Smooth muscle cell (in vitro differentiated cells): ENCODE measurements at regions not wholly inside any gene's neighbourhood (a gene's known extent, or its start where the extent isn't known, plus 50 kb on each side); places are given as distances from the start of the nearest gene placed in this dataset.

Source experiments
- DNase-seq: peaks from one replicate; lab custom pipeline; 2025; ENCODE audit not compliant: unreplicated experiment; lab: John Stamatoyannopoulos, UW
- H2AFZ ChIP-seq: fragments of 200-600 bp; sonication (generic); 2 replicates; pipeline ENCODE4 v1.6.0; 2016; ENCODE audit warnings: antibody characterized with exemption, low read depth, mild to moderate bottlenecking
- H3F3A ChIP-seq: fragments of 200-600 bp; sonication (generic); 2 replicates; pipeline ENCODE4 v1.6.0; 2017; ENCODE audit warnings: antibody characterized with exemption, low read depth
- H3K27ac ChIP-seq: fragments of 200-600 bp; sonication (generic); 2 replicates; pipeline ENCODE4 v1.5.1; 2016; ENCODE audit warnings: low read depth, mild to moderate bottlenecking
- H3K27me3 ChIP-seq: fragments of 200-600 bp; sonication (generic); 2 replicates; pipeline ENCODE4 v1.6.1; 2016; ENCODE audit warnings: low read depth, mild to moderate bottlenecking
- H3K36me3 ChIP-seq: fragments of 200-600 bp; sonication (generic); 2 replicates; pipeline ENCODE4 v1.5.1; 2016; ENCODE audit warnings: low read depth
- H3K4me1 ChIP-seq: fragments of 200-600 bp; sonication (generic); 2 replicates; pipeline ENCODE4 v1.5.1; 2016; ENCODE audit warnings: low read depth
- H3K4me2 ChIP-seq: fragments of 200-600 bp; sonication (generic); 2 replicates; pipeline ENCODE4 v1.6.0; 2016; ENCODE audit warnings: mild to moderate bottlenecking
- H3K4me3 ChIP-seq: fragments of 200-600 bp; sonication (generic); 2 replicates; pipeline ENCODE4 v1.5.1; 2016; ENCODE audit warnings: mild to moderate bottlenecking
- H3K79me2 ChIP-seq: fragments of 200-600 bp; sonication (generic); 2 replicates; pipeline ENCODE4 v1.6.0; 2016; ENCODE audit warnings: low read depth, mild to moderate bottlenecking
- H3K9ac ChIP-seq: fragments of 200-600 bp; sonication (generic); 2 replicates; pipeline ENCODE4 v1.6.0; 2016; ENCODE audit warnings: low read depth
- H3K9me3 ChIP-seq: fragments of 200-600 bp; sonication (generic); replicated peaks from 2 replicates; pipeline ENCODE4 v1.5.1; 2016; ENCODE audit warnings: low read depth
- H4K20me1 ChIP-seq: fragments of 200-600 bp; sonication (generic); 2 replicates; pipeline ENCODE4 v1.6.0; 2016; ENCODE audit warnings: low read depth
- WGBS: methylation state at CpG from one replicate; pipeline ENCODE4 v1.1.7; 2016; ENCODE audit warnings: low lambda C conversion rate; 5-methylcytosine and 5-hydroxymethylcytosine counted together
- TF ChIP-seq, protein P1 (sequence below): fragments of 200-600 bp; sonication (generic); IDR thresholded peaks from 2 replicates; pipeline ENCODE4 v1.5.1; 2017; ENCODE audit warnings: borderline replicate concordance, mild to moderate bottlenecking, antibody characterized with exemption; ENCODE audit not compliant: insufficient read depth, poor library complexity, severe bottlenecking

DNA sequence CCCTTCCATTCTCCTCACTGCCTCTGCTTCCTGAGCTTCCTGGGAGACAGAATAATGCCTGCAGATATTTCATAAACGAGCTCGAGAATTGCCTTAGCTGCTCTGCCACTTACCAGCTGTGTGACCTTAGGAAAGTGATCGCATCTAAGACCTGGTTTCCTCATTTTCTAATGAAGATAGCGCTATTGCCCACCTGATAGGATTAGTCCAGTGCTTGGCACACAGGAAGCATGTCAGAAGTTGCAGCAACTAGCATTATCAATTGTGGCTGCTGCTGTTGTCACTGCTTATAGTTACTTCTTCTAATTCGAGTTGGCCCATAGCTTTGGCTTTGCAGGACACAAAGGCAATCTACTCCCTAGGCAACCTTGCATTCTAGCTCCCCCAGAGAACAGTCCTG, 305.5 kb upstream of the SGK1 start:
- WGBS, result 92% methylated on average over 5 of the region's 5 CpGs
- Histone ChIP-seq H3K27ac (no peak overlapping the region), H3K9me3 (no peaks in the 10 kb centered on the region), H3F3A (no peaks in the 10 kb centered on the region), H4K20me1 (no peaks in the 10 kb centered on the region), H3K4me3 (no peak overlapping the region), H3K9ac (no peak overlapping the region), H3K36me3 (no peaks in the 10 kb centered on the region), H3K4me1 (peaks cover 5% of the 10 kb centered on the region), H3K4me2 (no peak overlapping the region), H3K79me2 (no peaks in the 10 kb centered on the region), H2AFZ (no peak overlapping the region), H3K27me3 (no peaks in the 10 kb centered on the region)
- DNase-seq, result no peak
- TF ChIP-seq, protein P1, sequence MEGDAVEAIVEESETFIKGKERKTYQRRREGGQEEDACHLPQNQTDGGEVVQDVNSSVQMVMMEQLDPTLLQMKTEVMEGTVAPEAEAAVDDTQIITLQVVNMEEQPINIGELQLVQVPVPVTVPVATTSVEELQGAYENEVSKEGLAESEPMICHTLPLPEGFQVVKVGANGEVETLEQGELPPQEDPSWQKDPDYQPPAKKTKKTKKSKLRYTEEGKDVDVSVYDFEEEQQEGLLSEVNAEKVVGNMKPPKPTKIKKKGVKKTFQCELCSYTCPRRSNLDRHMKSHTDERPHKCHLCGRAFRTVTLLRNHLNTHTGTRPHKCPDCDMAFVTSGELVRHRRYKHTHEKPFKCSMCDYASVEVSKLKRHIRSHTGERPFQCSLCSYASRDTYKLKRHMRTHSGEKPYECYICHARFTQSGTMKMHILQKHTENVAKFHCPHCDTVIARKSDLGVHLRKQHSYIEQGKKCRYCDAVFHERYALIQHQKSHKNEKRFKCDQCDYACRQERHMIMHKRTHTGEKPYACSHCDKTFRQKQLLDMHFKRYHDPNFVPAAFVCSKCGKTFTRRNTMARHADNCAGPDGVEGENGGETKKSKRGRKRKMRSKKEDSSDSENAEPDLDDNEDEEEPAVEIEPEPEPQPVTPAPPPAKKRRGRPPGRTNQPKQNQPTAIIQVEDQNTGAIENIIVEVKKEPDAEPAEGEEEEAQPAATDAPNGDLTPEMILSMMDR, result no peak

DNA sequence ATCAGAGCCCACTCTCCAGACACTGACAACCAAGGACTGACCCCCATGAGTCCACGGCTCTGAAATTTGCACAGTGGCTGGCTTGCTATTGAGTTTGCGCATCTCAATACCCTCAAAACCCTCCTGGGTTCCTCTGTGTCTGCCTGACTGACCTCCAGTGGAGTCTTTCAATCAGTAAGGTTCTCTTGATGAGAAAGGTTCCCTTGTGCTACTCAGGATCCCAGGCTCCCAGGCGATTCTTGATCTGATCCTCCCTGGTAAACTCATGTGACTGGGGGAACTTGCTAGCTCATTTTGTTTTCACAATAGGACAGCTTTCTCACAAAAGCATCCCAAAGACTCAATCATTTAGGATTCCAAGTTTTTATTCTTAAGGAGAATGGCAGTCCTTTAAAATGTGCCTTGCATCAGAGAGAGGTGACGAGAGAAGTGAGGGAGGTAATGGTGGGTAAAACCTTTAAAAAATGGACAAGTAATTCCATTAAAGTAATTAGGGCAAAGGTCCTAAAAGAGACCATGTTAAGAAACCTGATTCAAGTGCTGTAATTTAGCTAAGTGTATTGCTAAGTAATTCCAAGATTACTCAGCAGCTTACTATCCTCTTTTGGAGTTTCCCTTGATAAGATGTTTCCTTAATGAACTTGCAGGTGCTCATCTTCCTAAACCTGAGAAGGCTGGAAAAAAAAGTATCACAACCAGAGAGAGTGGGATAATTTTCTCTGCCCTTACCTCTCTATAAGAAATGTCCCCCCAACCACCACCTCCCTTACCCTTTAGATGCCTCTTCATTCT, 304.7 kb upstream of the SGK1 start:
- Histone ChIP-seq H3K4me1 (peaks cover 5% of the 10 kb centered on the region), H3F3A (no peaks in the 10 kb centered on the region), H3K27ac (no peak overlapping the region), H4K20me1 (no peaks in the 10 kb centered on the region), H3K9me3 (no peaks in the 10 kb centered on the region), H3K79me2 (no peaks in the 10 kb centered on the region), H2AFZ (no peak overlapping the region), H3K27me3 (no peaks in the 10 kb centered on the region), H3K4me3 (no peak overlapping the region), H3K4me2 (no peak overlapping the region), H3K36me3 (no peaks in the 10 kb centered on the region), H3K9ac (no peak overlapping the region)
- no peak for DNase-seq
- 89% methylated on average over 4 of the region's 4 CpGs for WGBS
- TF ChIP-seq, protein P1, result no peak

DNA sequence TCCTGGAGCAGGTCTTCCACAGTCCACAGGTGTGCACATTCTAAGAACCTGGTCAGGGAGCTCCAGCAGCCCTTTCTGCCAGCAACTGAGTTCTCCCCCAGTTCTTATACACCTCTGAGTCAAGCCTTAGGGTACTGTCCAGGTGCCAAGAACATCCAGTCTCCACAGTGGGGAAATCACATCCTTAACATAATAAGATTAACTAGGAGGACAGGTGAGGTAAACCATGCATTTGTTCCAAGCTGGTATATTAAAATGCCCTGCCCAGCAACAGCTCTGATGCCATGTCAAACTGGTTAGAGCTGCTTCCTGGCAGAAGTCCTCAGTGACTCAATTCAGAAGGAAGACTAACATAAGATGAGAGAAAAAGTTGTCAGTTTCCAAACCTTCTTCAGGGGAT, 303.9 kb upstream of the SGK1 start:
- no peaks in the 10 kb centered on the region for H3K36me3 ChIP-seq

More for the DNA sequence above, 303.9 kb upstream of the SGK1 start:
- no peak overlapping the region for H3K4me3 ChIP-seq
- no peaks in the 10 kb centered on the region for H3K27me3 ChIP-seq
- DNase-seq, result no peak
- TF ChIP-seq, protein P1, result no peak
- H3K4me1 ChIP-seq, result peaks cover 5% of the 10 kb centered on the region
- no peak overlapping the region for H3K27ac ChIP-seq
- no peaks in the 10 kb centered on the region for H3F3A ChIP-seq
- no peaks in the 10 kb centered on the region for H3K79me2 ChIP-seq
- no peak overlapping the region for H3K9ac ChIP-seq
- no peak overlapping the region for H3K4me2 ChIP-seq
- H4K20me1 ChIP-seq, result no peaks in the 10 kb centered on the region
- H2AFZ ChIP-seq, result no peak overlapping the region
- H3K9me3 ChIP-seq, result no peaks in the 10 kb centered on the region
